ENCODE measurements at regions not wholly inside any gene's neighbourhood (a gene's known extent, or its start where the extent isn't known, plus 50 kb on each side); places are given as distances from the start of the nearest gene placed in this dataset.

GRCh38 chr9:89738137-89738932, 133.5 kb downstream of the GADD45G start:
- Histone ChIP-seq H3K9me2 (ENCODE audit: insufficient read depth) (no peaks in the 10 kb centered on the region), H3K36me3 (ENCODE audit: control insufficient read depth in 1 of 2, insufficient read depth in 2 of 2, low read length in 2 of 2) (no peaks in the 10 kb centered on the region), H3K4me1 (ENCODE audit: control insufficient read depth in 1 of 2, insufficient read depth in 2 of 2, low read length in 2 of 2) (no peaks in the 10 kb centered on the region), H4K20me1 (ENCODE audit: insufficient read depth) (no peaks in the 10 kb centered on the region), H3K9me3 (ENCODE audit: control insufficient read depth in 1 of 2, insufficient read depth in 1 of 2, low read depth in 1 of 2, low read length in 2 of 2) (no peaks in the 10 kb centered on the region), H3K4me3 (replicated peaks in 1 of 2; ENCODE audit: low read depth in 1 of 2, low read length in 2 of 2) (no peak overlapping the region), H3K27ac (ENCODE audit: low read depth, low read length) (no peak overlapping the region), H3K27me3 (ENCODE audit: insufficient read depth, low read length) (peaks cover 20% of the 10 kb centered on the region; the same call in 1 of the 2 replicates), H3K9ac (ENCODE audit: low read length) (no peak overlapping the region), H3K79me2 (ENCODE audit: insufficient read depth, low read length) (no peaks in the 10 kb centered on the region), H2AFZ (ENCODE audit: low read depth, low read length, poor library complexity, severe bottlenecking) (no peak overlapping the region), H3K4me2 (ENCODE audit: low read length) (no peak overlapping the region)
- CTCF ChIA-PET: interaction anchor here (1.5 kb wide), 1 partner anchor 140 kb away, joined by 3 read pairs; no protein-coding TSS in a partner anchor
- POLR2A ChIA-PET: no interaction called here
- RAD21 ChIA-PET (ENCODE audit: low non-redundant PET in 1 of 2, low total read pairs in 2 of 2, uncharacterized antibody in 2 of 2, unreplicated experiment in 2 of 2): interaction anchor here in 1 of 2 experiments (1.2 kb wide), 1 partner anchor 135 kb away, joined by 10 read pairs; no protein-coding TSS in a partner anchor
- BruUV-seq (replicated peaks): no TSS peak
- DNase-seq (ENCODE audit: low read depth, low spot score) (no peak), ATAC-seq (peak; percentile 66)
- TF ChIP-seq ZNF274 (IDR thresholded peaks at IDR 0.05; ENCODE audit: low read depth, low read length) (no peak), RAD21 (IDR thresholded peaks at IDR 0.05; ENCODE audit: low read depth) (0 out of 2 replicates have a peak, but pooled peaks have one; percentile 11)
- TF ChIP-seq, protein P1, sequence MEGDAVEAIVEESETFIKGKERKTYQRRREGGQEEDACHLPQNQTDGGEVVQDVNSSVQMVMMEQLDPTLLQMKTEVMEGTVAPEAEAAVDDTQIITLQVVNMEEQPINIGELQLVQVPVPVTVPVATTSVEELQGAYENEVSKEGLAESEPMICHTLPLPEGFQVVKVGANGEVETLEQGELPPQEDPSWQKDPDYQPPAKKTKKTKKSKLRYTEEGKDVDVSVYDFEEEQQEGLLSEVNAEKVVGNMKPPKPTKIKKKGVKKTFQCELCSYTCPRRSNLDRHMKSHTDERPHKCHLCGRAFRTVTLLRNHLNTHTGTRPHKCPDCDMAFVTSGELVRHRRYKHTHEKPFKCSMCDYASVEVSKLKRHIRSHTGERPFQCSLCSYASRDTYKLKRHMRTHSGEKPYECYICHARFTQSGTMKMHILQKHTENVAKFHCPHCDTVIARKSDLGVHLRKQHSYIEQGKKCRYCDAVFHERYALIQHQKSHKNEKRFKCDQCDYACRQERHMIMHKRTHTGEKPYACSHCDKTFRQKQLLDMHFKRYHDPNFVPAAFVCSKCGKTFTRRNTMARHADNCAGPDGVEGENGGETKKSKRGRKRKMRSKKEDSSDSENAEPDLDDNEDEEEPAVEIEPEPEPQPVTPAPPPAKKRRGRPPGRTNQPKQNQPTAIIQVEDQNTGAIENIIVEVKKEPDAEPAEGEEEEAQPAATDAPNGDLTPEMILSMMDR (IDR thresholded peaks at IDR 0.05 in 2 of 3, conservative IDR thresholded peaks at IDR 0.05 in 1 of 3; ENCODE audit: borderline replicate concordance in 1 of 3, insufficient read depth in 1 of 3, low read depth in 2 of 3, low read length in 2 of 3): 0 out of 6 replicates have a peak, but pooled peaks of 1 of the 3 experiments have one; percentile 12
- intact Hi-C loops (cut with micrococcal nuclease): no loop called here

GRCh38 chr9:89739511-89739910, 134.7 kb downstream of the GADD45G start:
- ChIA-PET CTCF (no interaction called here), RAD21 (ENCODE audit: low non-redundant PET in 1 of 2, low total read pairs in 2 of 2, uncharacterized antibody in 2 of 2, unreplicated experiment in 2 of 2) (no interaction called here), POLR2A (no interaction called here)
- Histone ChIP-seq H3K9ac (ENCODE audit: low read length) (no peak overlapping the region), H3K4me3 (replicated peaks in 1 of 2; ENCODE audit: low read depth in 1 of 2, low read length in 2 of 2) (no peak overlapping the region), H4K20me1 (ENCODE audit: insufficient read depth) (no peaks in the 10 kb centered on the region), H3K9me3 (ENCODE audit: control insufficient read depth in 1 of 2, insufficient read depth in 1 of 2, low read depth in 1 of 2, low read length in 2 of 2) (no peaks in the 10 kb centered on the region), H3K4me2 (ENCODE audit: low read length) (no peak overlapping the region), H3K4me1 (ENCODE audit: control insufficient read depth in 1 of 2, insufficient read depth in 2 of 2, low read length in 2 of 2) (no peaks in the 10 kb centered on the region), H3K79me2 (ENCODE audit: insufficient read depth, low read length) (no peaks in the 10 kb centered on the region), H3K36me3 (ENCODE audit: control insufficient read depth in 1 of 2, insufficient read depth in 2 of 2, low read length in 2 of 2) (no peaks in the 10 kb centered on the region), H3K27me3 (ENCODE audit: insufficient read depth, low read length) (peaks cover 20% of the 10 kb centered on the region; the same call in 1 of the 2 replicates), H3K27ac (ENCODE audit: low read depth, low read length) (no peak overlapping the region), H2AFZ (ENCODE audit: low read depth, low read length, poor library complexity, severe bottlenecking) (no peak overlapping the region), H3K9me2 (ENCODE audit: insufficient read depth) (no peaks in the 10 kb centered on the region)
- intact Hi-C loops (cut with micrococcal nuclease): no loop called here
- DNase-seq (ENCODE audit: low read depth, low spot score) (no peak), ATAC-seq (no peak)
- BruUV-seq (replicated peaks): no TSS peak
- TF ChIP-seq, protein P1 (IDR thresholded peaks at IDR 0.05 in 2 of 3, conservative IDR thresholded peaks at IDR 0.05 in 1 of 3; ENCODE audit: borderline replicate concordance in 1 of 3, insufficient read depth in 1 of 3, low read depth in 2 of 3, low read length in 2 of 3): no peak
- TF ChIP-seq ATF3 (IDR thresholded peaks at IDR 0.05) (no peak), POLR2AphosphoS5 (IDR thresholded peaks at IDR 0.05; ENCODE audit: low read depth, low read length) (no peak), RAD21 (IDR thresholded peaks at IDR 0.05; ENCODE audit: low read depth) (no peak), SIN3A (IDR thresholded peaks at IDR 0.05; ENCODE audit: low read depth) (no peak), CBX3 (IDR thresholded peaks at IDR 0.05; ENCODE audit: low read depth) (no peak), EZH2 (IDR thresholded peaks at IDR 0.05) (no peak), EZH2phosphoT487 (IDR thresholded peaks at IDR 0.05; ENCODE audit: borderline replicate concordance) (no peak), ZFX (IDR thresholded peaks at IDR 0.05) (no peak), SP1 (IDR thresholded peaks at IDR 0.05; ENCODE audit: low read depth) (no peak), JUND (IDR thresholded peaks at IDR 0.05) (no peak), SRF (IDR thresholded peaks at IDR 0.05; ENCODE audit: low read depth) (no peak), ELF1 (IDR thresholded peaks at IDR 0.05; ENCODE audit: borderline replicate concordance, low read depth) (no peak), ZNF274 (IDR thresholded peaks at IDR 0.05; ENCODE audit: low read depth, low read length) (no peak), FOSL1 (IDR thresholded peaks at IDR 0.05; ENCODE audit: low read depth) (no peak)
- TF ChIP-seq, protein P2, sequence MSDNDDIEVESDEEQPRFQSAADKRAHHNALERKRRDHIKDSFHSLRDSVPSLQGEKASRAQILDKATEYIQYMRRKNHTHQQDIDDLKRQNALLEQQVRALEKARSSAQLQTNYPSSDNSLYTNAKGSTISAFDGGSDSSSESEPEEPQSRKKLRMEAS (IDR thresholded peaks at IDR 0.05): no peak
